ENCODE measurements at regions not wholly inside any gene's neighbourhood (a gene's known extent, or its start where the extent isn't known, plus 50 kb on each side); places are given as distances from the start of the nearest gene placed in this dataset.

GRCh38 chr10:28127881-28128280 lies 129.0 kb upstream of the ODAD2 start:
- no peaks in the 10 kb centered on the region for H3K27me3 Mint-ChIP-seq
- DNase-seq (ENCODE audit: low spot score, unreplicated experiment), result no peak
- H3K4me3 Mint-ChIP-seq (ENCODE audit: low read depth), result no peak overlapping the region
- H3K27ac Mint-ChIP-seq, result no peak overlapping the region
- peaks cover 14% of the 10 kb centered on the region for H3K9me3 Mint-ChIP-seq (ENCODE audit: low read depth)
- peaks cover 27% of the 10 kb centered on the region for H3K36me3 Mint-ChIP-seq (ENCODE audit: insufficient read depth)
- no peaks in the 10 kb centered on the region for H3K4me1 Mint-ChIP-seq (ENCODE audit: low read depth)
- TF ChIP-seq CTCF (IDR thresholded peaks at IDR 0.05; ENCODE audit: unreplicated experiment), result no peak

DNA sequence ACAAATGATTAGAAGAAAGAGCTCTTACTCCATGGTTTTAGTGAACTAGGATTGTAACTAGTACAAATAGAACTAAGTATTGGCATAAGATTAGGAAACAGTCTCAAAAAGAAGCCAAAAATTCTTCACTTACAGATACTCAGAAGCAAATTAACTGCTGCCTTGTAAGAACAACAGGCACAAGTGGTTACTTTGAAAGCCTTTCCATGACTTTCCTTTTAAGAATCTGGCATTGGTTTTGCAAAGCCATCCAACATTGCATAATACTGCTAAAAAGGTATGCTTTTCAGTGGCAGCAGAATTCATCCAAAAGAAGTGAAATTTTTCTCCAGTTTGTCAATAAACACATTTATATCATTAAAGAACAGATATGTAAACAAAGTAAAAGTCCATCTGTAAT lies 126.8 kb upstream of the ODAD2 start:
- no peaks in the 10 kb centered on the region for H3K27me3 Mint-ChIP-seq
- peaks cover 26% of the 10 kb centered on the region for H3K36me3 Mint-ChIP-seq (ENCODE audit: insufficient read depth)
- no peak overlapping the region for H3K27ac Mint-ChIP-seq
- H3K4me1 Mint-ChIP-seq (ENCODE audit: low read depth), result no peaks in the 10 kb centered on the region
- peaks cover 14% of the 10 kb centered on the region for H3K9me3 Mint-ChIP-seq (ENCODE audit: low read depth)
- no peak for TF ChIP-seq CTCF (IDR thresholded peaks at IDR 0.05; ENCODE audit: unreplicated experiment)
- DNase-seq (ENCODE audit: low spot score, unreplicated experiment), result no peak
- H3K4me3 Mint-ChIP-seq (ENCODE audit: low read depth), result no peak overlapping the region

DNA sequence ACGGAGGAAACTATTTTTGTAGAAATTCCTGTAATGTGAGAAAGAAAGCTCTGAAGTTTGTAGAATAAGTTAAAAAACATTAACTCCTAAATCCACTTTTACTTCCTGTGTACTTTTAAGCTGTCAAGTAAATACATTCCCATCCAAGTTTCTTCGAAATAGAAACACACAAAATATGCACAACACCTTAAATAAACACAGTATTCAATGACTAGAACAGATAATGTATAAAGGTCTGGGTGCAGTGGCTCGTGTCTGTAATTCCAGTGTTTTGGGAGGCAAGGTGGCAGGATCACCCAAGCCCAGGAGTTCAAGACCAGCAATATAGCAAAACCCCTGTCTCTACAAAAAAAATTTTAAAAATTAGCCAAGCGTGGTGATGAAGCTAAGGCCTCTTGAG lies 121.9 kb upstream of the ODAD2 start:
- DNase-seq (ENCODE audit: low spot score, unreplicated experiment), result no peak
- Mint-ChIP-seq H3K27me3 (no peaks in the 10 kb centered on the region), H3K4me1 (ENCODE audit: low read depth) (no peaks in the 10 kb centered on the region), H3K4me3 (ENCODE audit: low read depth) (no peak overlapping the region), H3K27ac (no peak overlapping the region), H3K9me3 (ENCODE audit: low read depth) (no peaks in the 10 kb centered on the region), H3K36me3 (ENCODE audit: insufficient read depth) (peaks cover 13% of the 10 kb centered on the region)
- TF ChIP-seq CTCF (IDR thresholded peaks at IDR 0.05; ENCODE audit: unreplicated experiment), result no peak

- no peaks in the 10 kb centered on the region for H3K4me1 Mint-ChIP-seq (ENCODE audit: low read depth)
- no peak overlapping the region for H3K27ac Mint-ChIP-seq
- no peak overlapping the region for H3K4me3 Mint-ChIP-seq (ENCODE audit: low read depth)
- no peaks in the 10 kb centered on the region for H3K9me3 Mint-ChIP-seq (ENCODE audit: low read depth)
- no peak for TF ChIP-seq CTCF (IDR thresholded peaks at IDR 0.05; ENCODE audit: unreplicated experiment)
- no peaks in the 10 kb centered on the region for H3K27me3 Mint-ChIP-seq
- H3K36me3 Mint-ChIP-seq (ENCODE audit: insufficient read depth), result peaks cover 13% of the 10 kb centered on the region
- DNase-seq (ENCODE audit: low spot score, unreplicated experiment), result no peak
These were observed 121.3 kb upstream of the ODAD2 start for GRCh38 chr10:28120043-28120749.

DNA sequence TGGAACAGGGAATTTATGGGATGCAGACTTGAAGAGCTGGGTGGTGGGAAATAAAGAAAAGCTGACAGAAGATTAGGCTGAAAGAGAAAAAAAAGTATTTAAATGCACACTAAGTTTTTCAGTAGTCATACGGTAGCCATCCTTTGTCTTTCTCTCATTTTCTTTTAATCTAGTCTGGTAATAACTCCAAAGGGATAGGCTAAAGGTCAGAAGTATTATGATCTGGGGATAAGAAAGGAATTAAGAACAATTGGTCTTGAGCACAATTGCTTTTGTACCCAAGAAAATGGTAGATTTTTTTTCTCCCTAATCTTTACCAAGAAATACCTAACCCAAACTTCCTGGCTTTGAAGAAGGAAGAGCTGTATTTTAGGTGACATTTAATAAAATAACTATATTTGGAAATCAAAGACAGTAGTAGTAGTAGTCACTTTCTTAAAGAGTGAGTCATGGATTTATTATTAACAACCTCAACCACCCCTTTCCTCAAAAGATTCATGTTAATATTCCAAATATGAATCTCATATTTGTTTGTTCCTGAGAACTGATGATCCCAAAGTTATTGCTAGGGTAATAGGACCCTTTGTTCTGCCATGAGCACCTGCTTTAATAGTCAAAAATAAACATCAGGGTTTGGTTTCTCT lies 120.2 kb upstream of the ODAD2 start:
- no peak overlapping the region for H3K27ac Mint-ChIP-seq
- no peak overlapping the region for H3K4me3 Mint-ChIP-seq (ENCODE audit: low read depth)
- no peaks in the 10 kb centered on the region for H3K4me1 Mint-ChIP-seq (ENCODE audit: low read depth)
- no peak for DNase-seq (ENCODE audit: low spot score, unreplicated experiment)
- H3K9me3 Mint-ChIP-seq (ENCODE audit: low read depth), result no peaks in the 10 kb centered on the region
- peaks cover 10% of the 10 kb centered on the region for H3K36me3 Mint-ChIP-seq (ENCODE audit: insufficient read depth)
- no peaks in the 10 kb centered on the region for H3K27me3 Mint-ChIP-seq
- no peak for TF ChIP-seq CTCF (IDR thresholded peaks at IDR 0.05; ENCODE audit: unreplicated experiment)

Data from progenitor cell of endocrine pancreas (in vitro differentiated cells).